ELR (cell line): ENCODE measurements at regions not wholly inside any gene's neighbourhood (a gene's known extent, or its start where the extent isn't known, plus 50 kb on each side); places are given as distances from the start of the nearest gene placed in this dataset.
"Not testable (repeated sequence)": the region's sequence is repeated elsewhere in the genome, so short reads cannot be mapped to it uniquely, and the experiment has no call there.

Source experiments
- DNase-seq: peaks from one replicate; pipeline ENCODE4 v3.0.0-alpha.2; 2015; ENCODE audit warnings: low read depth

DNA sequence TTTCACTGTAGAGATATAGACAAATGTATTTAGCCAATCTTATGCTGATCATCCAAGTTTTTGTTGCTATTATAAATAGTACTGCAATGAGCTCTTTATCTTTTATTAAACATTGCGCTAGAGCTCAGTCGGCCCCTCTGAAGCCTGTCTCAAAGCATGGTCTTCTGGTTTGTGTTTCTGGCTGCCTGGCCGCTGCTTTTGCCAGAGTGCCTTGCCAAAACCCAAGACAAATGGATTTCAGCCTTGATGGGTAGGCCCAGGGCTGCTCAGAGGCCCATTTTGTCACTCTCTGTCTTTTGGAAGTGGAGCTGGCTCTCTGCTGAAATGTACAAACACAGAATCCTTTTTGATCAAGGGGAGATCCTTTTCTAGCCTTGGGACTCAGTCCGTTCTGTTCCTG is 102.9 kb upstream of the KCNG1 start:
- no peak for DNase-seq

DNA sequence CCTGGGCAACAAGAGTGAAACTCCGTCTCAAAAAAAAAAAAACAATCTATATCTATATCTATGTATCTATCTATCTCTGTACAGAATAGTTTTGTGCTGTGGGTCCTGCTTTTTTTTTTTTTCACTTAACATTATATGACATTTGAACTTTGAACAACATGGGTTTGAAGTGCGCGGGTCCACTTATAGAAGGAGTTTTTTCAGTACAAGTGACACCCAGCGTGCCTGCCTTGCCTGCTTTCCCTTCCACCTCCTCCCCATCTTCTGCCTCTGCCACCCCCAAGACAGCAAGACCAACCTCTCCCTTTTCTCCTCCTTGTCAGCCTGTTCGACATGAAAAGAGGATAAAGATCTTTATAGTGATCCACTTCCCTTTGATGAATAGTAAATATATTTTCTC is 102.2 kb upstream of the KCNG1 start:
- DNase-seq: no peak

DNA sequence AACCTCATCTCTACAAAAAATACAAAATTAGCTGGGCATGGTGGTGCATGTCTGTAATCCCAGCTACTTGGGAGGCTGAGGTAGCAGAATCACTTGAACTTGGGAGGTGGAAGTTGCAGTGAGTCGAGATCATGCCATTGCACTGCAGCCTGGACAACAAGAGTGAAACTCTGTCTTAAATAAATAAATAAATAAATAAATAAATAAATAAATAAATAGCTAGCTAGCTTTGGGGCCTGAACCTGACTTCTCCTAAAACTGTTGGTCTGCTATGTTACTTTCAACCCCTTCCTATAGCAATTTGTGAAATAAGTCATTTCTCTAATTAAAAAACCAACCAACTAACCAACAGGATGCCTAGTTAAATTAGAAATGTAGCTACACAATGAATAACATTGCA is 101.0 kb upstream of the KCNG1 start:
- not testable (repeated sequence) for DNase-seq

DNA sequence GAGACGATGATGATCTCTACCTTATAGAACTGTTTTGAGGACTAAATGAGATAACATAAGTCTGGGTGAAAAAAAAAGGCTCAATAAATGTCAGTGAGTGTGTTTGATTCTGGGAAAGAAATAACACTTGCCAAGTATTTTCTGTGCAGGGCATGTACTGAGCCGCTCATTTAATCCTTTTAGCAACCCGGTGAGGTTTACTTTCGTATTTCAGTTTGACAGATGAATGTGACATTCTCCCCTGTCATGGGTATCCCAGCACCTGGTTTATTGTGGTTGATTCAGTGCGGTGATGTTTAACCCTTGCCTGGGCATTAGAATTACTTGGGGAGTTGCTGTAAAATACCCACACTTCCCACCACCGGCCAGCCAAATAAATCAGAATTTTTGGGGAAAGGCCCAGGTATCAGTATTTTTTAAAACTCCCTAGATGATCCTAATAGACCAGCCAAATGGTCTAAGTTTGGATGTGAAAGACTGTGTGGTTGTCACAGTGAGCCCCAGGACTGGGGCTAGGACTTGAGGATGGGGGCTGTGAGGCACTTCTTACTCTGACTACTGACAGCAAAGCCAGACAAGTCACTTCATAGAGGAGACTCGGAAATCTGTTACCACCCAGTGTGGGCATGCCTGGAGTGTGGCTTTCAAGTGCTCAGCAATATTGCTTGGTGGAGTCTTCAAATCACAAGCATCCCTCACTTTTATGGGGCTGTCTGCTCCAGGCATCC is 100.2 kb upstream of the KCNG1 start:
- DNase-seq: no peak

DNA sequence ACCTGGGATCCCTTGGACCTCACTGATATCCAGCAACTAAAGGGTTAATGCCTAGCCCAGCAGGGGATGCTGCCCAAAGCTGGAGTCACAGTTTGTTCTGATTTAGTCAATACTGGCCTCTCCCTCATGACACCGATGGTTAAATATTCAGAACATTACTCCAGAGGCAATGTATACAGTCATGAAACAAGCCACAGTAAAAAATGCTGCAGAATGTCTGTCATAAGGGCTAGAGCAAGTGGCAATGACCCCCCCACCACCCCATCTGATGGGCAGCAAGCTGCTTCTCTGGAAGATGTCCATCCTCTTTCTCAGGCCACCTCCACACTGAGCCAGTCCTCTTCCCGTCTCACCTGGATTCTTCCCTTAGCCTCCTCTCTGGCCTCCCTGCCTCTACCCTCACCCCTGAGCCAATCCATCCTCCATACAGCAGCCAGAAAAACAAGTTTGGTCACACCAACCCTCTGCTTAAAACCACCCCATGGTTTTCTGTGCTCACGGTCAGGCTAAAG is 99.0 kb upstream of the KCNG1 start:
- DNase-seq: peak; percentile 78

DNA sequence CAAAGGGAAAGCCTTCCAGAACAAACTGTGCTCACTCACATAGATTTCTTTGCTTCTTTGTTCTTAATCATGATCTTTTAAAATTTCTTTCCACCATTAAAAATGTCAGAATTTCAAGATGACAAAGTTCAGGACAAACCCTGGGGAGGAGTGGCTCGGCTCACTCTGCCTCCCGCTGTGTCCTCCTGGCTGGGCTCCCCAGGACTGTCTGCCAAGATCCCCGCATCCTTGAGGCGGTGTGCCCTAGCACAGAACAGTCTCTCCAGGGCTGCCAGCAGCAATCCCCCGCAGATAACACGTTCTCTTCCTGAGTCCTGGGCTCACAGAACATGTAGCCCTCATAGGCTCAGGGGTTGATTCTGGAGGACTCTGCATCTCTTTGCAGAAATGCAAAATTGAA is 98.4 kb upstream of the KCNG1 start:
- no peak for DNase-seq

DNA sequence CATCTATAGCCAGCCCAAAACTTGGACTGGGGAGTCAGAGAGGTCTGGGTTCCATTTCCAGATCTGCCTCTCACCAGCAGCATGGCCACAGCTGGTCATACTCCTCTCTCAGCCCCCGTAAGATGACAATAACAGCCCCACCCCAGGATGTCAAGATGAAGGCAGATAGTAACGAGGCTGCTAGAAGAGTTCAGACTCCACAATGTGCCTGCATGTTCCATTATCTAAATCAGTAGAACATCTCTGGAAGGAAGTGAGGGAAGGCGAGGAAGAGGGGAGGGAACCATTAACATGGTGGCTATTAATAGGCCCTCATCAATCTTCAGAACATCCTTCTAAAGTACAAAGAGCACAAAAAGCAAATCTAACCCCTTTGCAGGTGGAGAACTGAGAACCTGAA is 98.0 kb upstream of the KCNG1 start:
- DNase-seq: no peak

DNA sequence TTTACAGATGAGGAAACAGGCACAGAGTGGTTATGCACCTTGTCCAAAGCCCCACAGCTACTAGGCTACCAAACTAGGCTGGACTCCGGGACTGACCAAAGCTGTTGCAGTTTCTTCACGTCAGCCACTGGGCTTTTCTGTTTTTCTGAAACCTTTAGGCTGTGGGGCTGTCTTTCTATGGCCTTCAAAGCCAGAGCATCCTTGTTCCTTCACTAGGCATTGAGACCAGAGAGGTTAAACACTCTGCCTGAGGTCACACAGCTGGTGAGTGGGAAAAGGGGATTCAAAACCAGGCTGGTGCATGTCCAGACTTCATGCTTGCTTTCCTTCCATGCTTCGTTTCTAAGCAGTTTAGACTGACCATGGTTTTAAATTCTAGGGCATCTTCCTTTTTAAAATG is 97.5 kb upstream of the KCNG1 start:
- no peak for DNase-seq

DNA sequence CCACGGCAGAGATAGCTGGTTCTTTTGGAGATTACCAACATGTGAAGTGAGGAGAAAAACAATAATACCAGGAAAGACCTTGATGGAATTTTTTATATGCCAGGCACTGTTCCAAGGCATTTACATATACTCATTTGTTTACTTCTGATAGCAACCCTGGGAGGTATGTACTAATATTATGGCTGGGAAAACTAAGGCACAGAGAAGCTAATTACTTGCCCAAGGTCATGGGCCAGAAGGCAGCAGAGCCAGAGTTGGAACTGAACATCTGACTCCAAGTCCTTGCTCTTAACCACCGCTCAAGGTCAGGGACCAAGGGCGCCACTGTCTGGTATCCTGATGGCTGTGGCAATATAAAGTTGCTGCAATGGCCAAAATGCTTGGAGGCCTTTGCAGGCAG is 97.0 kb upstream of the KCNG1 start:
- no peak for DNase-seq

DNA sequence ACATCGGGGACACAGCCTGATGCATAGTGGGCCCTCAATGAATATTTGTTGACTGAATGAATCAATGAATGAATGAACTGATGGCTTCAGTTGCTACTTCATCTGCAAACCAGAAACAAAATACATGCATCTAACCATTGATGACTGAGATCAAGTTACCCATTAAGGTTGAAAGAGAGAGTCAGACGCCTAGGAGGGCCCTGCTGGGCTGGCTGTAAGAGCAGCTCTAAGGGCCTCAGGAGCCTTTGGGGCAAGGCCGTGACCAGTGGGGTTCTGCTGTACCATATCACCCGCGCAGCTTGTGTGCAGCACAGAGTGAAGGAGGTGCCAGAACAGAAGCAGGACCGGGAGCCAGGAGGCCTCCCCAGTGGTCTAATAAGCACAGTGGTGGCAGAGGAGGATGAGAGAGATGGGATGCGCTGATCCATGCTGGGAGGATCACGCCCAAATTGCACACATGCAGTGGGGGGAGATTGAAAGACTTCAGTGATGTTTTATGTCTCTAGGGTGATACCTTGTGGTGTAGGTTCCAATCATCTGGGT is 96.1 kb upstream of the KCNG1 start:
- DNase-seq: no peak

DNA sequence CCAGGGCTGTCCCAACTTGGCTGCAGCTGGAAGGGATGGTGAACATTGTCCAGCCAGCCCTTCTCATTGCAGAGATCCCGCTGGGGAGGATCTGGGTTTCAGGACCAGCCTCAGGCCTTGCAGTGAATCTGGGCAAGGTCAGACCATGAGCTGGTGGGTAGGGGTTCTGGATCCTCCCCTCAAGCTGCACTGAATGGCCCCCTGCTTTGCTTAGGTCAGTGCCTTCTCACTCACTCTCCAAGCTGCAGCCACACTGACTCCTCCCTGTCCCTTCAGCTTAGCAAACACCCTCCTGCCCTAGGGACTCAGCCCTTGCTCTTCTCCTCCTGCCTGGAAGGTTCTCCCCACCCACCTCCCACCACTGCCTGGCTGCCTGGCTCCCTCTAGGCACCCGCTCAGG is 95.3 kb upstream of the KCNG1 start:
- no peak for DNase-seq

DNA sequence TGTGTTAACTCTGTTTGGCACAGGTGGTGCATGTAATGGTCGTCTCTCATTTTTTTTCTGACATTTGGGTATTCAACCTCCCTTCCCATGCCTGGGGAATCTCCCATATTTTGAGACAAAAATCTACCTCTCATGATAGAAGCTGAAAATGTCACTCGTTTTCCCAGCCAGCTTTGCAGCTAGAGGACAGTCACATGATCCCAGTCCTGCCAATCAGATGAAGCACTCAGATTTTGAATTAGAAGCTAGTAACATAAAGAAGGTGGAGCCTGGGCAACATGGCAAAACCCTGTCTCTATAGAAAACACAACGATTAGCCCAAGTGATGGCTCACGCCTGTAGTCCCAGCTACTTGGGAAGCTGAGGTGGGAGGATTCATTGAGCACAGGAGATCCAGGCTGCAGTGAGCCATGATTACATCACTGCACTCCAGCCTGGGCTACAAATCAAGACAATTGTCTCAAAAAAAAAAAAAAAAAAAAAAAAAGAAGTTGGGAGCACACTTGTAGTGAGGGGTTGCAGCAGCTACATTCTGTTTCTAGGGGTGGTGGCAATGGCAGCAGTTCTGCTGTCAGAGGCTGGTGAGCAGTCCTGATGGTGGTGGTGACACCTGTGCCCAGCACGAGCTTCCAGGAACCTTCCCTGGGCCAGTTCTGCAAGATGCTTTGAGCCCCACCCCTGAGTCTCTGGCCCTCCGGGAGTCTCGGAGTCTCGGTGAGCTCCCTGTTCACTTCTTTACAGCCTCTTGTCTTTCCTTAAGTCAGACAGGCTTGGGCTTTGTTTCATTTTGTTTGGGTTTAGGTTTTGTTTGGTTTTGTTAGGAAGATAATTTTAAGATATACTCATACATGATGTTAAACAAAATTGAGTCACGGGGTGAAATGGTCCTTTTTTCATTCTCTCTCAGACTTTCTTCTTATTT is 94.1 kb upstream of the KCNG1 start:
- peak; percentile 43 for DNase-seq

DNA sequence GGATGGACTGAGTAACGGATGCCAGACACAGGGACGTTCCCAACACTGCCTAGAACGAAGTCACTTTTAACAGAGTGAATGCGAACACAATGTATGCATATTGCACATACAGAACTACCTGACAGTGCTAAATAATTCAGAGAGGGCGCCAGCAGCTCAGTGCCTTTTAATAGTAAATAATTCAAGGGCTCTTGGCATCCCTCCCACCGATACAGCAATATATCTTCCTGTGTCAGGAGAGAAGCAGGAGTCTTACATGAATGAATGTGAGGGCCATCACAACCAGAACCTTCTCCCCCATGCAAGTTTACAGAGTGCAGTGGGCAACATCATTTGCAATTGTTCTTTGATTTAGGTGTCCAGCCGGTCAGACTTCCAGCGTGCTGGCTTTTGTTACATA is 88.4 kb upstream of the KCNG1 start:
- no peak for DNase-seq

DNA sequence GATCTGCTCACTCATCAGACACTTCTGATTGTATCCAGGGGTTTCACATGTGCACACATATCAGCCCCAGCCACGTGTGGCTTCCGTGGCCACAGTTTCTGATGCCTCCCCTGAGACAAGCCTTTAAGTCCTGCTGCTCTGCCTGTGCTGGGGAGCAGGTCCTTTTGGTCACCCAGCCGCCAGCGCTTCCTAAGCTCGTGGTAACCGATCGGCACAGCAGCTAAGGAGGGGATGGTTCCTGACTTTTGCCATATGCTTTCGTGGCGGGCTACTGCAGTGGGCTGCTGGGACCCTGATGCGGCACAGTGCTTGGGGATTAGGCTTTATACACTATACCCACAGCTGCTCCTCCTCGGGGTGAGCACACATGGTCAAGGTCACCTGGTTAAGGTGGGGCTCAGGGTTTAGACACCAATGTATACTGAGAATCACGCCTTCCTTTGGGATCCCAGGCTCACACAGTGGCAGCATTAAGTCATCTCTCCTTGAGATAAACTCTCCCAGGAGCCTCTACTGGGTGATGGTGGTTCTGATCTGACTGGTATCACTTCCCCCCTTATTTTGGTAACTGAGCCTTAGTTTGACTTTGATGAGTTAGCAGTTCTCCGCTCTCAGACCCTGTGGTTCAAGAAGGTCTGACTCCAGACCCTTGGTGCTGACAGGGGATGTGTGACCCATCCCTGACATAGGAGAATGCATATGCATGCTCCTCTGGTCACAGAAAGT is 85.9 kb upstream of the KCNG1 start:
- DNase-seq: no peak

DNA sequence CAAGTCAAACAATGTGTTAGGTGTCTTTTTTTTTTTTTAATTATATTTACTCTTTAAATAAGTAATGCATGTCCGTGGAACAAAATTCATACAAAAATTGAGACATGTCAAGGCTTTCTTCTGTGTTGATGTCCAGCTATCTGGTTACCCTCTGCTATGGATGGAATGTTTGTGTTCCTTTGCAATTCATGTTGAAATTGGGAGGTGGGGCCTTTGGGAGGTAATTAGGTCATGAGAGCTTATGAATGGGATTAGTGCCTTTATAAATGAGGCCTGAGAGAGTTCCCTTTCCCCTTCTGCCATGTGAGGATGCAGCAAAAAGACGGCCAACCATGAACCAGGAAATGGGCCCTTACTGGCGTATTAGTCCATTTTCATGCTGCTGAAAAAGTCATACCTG is 83.1 kb upstream of the KCNG1 start:
- DNase-seq: no peak

DNA sequence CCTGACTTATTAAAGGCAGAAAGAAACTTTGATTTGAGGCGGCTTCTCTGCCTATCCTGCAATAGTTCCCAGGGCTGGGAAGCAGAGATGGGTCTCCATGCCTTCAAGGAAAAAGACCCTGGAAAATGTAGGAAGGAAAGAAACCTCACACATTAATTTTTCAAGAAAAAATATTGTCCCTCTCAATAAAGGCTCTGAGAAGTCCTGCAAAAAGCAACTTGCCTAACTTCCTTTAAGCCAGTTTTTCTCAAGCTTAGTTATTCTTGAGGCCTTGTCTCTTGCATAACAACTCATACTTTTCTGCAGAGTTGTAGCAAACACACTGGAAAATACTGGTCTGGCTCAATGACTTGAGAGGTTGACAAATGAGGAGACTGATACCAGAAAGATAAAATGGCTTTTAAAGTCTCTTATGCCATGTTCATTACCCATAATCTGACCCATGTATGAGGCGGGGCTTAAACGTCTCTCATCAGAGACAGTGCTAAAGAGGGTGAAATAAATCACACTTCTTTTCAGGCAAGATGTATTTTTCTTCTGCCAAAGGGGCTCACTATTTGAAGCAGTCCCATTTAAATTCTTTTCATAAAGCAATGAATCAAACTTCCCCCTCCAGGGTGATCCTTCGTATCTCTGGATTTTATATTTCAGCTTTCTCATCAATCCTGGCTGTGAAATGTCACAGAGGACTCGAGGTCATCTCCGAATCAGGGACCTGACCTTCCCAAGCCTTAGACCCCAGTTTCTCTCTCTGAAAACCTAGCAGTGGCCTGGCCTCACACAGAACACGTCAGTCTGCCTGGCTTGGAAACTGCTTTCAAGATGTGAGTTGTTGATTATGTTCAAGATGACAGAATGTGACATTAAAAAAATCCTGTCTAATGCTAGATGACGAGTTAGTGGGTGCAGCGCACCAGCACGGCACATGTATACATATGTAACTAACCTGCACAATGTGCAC is 82.3 kb upstream of the KCNG1 start:
- DNase-seq: no peak

DNA sequence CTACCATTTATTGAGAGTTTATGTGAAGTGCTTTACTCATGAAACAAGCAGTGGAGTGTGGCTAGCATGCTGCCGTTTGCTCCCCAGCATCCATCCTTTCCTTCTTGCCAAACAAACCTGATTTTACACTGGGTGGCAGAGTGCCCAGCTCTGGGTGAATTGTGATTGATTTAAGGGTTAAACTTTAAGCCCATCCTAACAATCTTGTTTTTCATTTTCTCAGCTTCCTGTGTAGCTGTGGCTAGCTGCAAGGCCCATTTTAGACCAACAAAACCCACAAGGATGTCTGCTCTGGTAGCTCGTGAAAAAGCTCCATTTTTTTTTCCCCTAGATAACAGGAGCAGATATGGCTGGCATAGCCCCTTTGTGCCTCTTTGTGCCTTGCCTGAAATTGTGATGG is 77.7 kb upstream of the KCNG1 start:
- DNase-seq: no peak

DNA sequence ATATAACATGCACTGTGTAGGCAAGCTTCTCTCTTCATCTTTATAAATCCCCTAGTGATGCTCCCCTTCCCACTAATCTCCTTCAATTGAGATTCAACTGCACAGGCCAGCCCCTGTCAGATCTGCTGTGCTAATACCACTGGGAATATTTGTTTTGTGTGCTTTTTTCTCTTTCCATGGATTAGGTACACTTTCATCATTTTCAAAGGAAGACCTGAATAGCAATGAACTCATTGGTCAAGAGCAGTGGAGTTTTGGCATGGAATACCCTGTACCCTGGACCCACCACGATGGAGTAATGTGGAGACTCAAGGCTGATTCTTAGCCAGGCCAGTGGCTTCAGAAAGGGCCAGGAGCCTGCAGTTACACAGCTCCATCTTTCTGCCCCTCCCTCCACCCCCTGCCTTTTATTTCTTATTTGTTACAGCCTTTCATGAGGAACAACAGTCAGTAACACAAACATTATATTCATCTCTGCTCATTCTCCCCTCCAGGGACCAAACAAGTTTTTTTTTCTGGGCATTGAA is 75.4 kb upstream of the KCNG1 start:
- no peak for DNase-seq

DNA sequence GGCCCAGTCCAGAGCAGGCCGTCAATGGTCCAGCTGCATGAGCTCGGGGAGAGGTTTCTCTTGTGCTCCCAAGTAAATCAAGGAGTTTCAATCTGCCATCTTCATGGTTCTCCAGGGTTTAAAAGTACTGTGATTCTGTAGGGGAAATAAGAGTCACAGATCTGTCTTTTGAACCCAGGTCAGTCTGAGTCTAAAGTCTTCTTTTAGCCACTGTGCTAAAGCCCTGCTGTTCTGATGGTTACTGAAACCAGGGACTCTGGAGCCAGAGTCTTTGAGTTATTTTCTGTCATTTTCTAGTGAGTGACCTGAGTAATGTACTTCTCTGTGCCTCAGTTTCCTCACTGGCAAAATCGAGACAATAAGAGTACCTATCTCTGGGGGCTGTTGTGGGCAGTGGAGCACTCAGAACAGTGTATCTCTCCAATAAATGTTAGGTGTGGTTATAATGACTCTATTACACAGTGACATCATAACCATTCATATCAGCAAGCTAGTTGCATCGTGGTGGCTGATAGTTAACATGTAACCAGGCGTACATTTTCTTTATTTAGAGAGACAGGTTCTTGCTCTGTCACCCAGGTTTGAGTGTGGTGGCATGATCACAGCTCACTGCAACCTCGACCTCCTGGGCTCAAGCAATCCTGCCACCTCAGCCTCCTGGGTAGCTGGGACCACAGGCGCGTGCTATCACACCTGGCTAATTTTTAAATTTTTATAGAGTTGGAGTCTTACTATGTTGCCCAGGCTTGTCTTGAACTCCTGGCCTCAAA is 74.6 kb upstream of the KCNG1 start:
- no peak for DNase-seq
